Natural killer cell (primary cell): ENCODE measurements at regions not wholly inside any gene's neighbourhood (a gene's known extent, or its start where the extent isn't known, plus 50 kb on each side); places are given as distances from the start of the nearest gene placed in this dataset.

Source experiments
- ATAC-seq, 3 donors: fragments of 150-1000 bp in 2 of 3; fragments of 200-7000 bp in 1 of 3; cut with Tn5 transposase; 1 replicate in 1 of 3; 2 replicates in 2 of 3; pipeline ENCODE4 v1.10.0; 2021; ENCODE audit warnings: mild to moderate bottlenecking in 2 of 3, moderate library complexity in 2 of 3
- DNase-seq, 2 donors: peaks; one replicate each; pipeline versions ENCODE4 v3.0.0 to v3.0.0-alpha.2; 2013 to 2021; ENCODE audit warnings: mixed read lengths in 1 of 2
- H3K27ac ChIP-seq: one replicate; pipeline ENCODE4 v1.5.1; 2013; ENCODE audit warnings: mild to moderate bottlenecking, low read length
- H3K27me3 ChIP-seq: one replicate; pipeline ENCODE4 v1.6.1; 2013; ENCODE audit warnings: low read length; ENCODE audit not compliant: control insufficient read depth, insufficient read depth
- H3K36me3 ChIP-seq: one replicate; pipeline ENCODE4 v1.6.1; 2013; ENCODE audit warnings: low read length; ENCODE audit not compliant: control insufficient read depth, insufficient read depth
- H3K4me1 ChIP-seq: one replicate; pipeline ENCODE4 v1.6.1; 2013; ENCODE audit warnings: low read length; ENCODE audit not compliant: control insufficient read depth, insufficient read depth
- H3K4me3 ChIP-seq: one replicate; pipeline ENCODE4 v1.5.1; 2013; ENCODE audit warnings: low read length
- H3K9me3 ChIP-seq: one replicate; pipeline ENCODE4 v1.6.1; 2013; ENCODE audit warnings: low read length; ENCODE audit not compliant: control insufficient read depth, insufficient read depth
- H3K27ac Mint-ChIP-seq, 2 donors: one replicate each; pipeline ENCODE4 v1.8.0; 2022; ENCODE audit warnings: mild to moderate bottlenecking in 2 of 2, mixed read lengths in 2 of 2, moderate library complexity in 1 of 2
- H3K27me3 Mint-ChIP-seq, 2 donors: one replicate each; pipeline ENCODE4 v1.8.0; 2022; ENCODE audit warnings: low read depth in 2 of 2, mixed read lengths in 2 of 2
- H3K36me3 Mint-ChIP-seq: one replicate; pipeline ENCODE4 v1.8.0; 2022; ENCODE audit warnings: mixed read lengths
- H3K4me1 Mint-ChIP-seq, 2 donors: one replicate each; pipeline ENCODE4 v1.8.0; 2022; ENCODE audit warnings: mixed read lengths in 2 of 2
- H3K4me3 Mint-ChIP-seq: one replicate; pipeline ENCODE4 v1.8.0; 2022; ENCODE audit warnings: mild to moderate bottlenecking, moderate library complexity, mixed read lengths
- H3K9me3 Mint-ChIP-seq, 2 donors: one replicate each; pipeline ENCODE4 v1.8.0; 2022; ENCODE audit warnings: mixed read lengths in 2 of 2
- WGBS: methylation state at CpG from one replicate; pipeline ENCODE4 v1.1.7; 2013; ENCODE audit warnings: missing lambda C conversion rate; ENCODE audit not compliant: insufficient coverage; 5-methylcytosine and 5-hydroxymethylcytosine counted together
- intact Hi-C: fragments of 100-400 bp; cut with micrococcal nuclease; formaldehyde crosslinking; loops from one replicate; pipeline ENCODE4 v1.14.2; 2022
- TF ChIP-seq, protein P1 (sequence below): fragments of 200-600 bp; IDR thresholded peaks from one replicate; pipeline ENCODE4 v1.8.0; 2022; ENCODE audit warnings: antibody characterized with exemption

GRCh38 chr6:164700497-164700896 is 608.9 kb downstream of the C6orf118 start:
- intact Hi-C loops: no loop called here
- no peaks in the 10 kb centered on the region for H3K9me3 ChIP-seq
- Mint-ChIP-seq H3K27ac (no peak overlapping the region), H3K4me1 (no peaks in the 10 kb centered on the region), H3K27me3 (no peaks in the 10 kb centered on the region), H3K36me3 (no peaks in the 10 kb centered on the region), H3K4me3 (no peak overlapping the region), H3K9me3 (peaks cover 7 to 26% of the 10 kb centered on the region in 2 donors)
- H3K27me3 ChIP-seq: no peaks in the 10 kb centered on the region
- TF ChIP-seq, protein P1, sequence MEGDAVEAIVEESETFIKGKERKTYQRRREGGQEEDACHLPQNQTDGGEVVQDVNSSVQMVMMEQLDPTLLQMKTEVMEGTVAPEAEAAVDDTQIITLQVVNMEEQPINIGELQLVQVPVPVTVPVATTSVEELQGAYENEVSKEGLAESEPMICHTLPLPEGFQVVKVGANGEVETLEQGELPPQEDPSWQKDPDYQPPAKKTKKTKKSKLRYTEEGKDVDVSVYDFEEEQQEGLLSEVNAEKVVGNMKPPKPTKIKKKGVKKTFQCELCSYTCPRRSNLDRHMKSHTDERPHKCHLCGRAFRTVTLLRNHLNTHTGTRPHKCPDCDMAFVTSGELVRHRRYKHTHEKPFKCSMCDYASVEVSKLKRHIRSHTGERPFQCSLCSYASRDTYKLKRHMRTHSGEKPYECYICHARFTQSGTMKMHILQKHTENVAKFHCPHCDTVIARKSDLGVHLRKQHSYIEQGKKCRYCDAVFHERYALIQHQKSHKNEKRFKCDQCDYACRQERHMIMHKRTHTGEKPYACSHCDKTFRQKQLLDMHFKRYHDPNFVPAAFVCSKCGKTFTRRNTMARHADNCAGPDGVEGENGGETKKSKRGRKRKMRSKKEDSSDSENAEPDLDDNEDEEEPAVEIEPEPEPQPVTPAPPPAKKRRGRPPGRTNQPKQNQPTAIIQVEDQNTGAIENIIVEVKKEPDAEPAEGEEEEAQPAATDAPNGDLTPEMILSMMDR: no peak
- DNase-seq (no peak), ATAC-seq (no peak)
- H3K36me3 ChIP-seq: no peaks in the 10 kb centered on the region
- no peak overlapping the region for H3K4me3 ChIP-seq
- H3K4me1 ChIP-seq: no peaks in the 10 kb centered on the region
- 74% methylated on average over 1 of the region's 1 CpG for WGBS
- no peak overlapping the region for H3K27ac ChIP-seq

GRCh38 chr6:164695896-164696295 is 613.5 kb downstream of the C6orf118 start:
- Histone ChIP-seq H3K27ac (no peak overlapping the region), H3K4me1 (no peaks in the 10 kb centered on the region), H3K9me3 (peaks cover under 1% of the 10 kb centered on the region), H3K36me3 (no peaks in the 10 kb centered on the region), H3K27me3 (no peaks in the 10 kb centered on the region), H3K4me3 (no peak overlapping the region)
- no peak overlapping the region for H3K27ac Mint-ChIP-seq
- no peaks in the 10 kb centered on the region for H3K27me3 Mint-ChIP-seq
- no peaks in the 10 kb centered on the region for H3K36me3 Mint-ChIP-seq
- WGBS: 34% methylated on average over 4 of the region's 4 CpGs
- no peak overlapping the region for H3K4me3 Mint-ChIP-seq
- intact Hi-C loops: no loop called here
- no peaks in the 10 kb centered on the region for H3K4me1 Mint-ChIP-seq
- TF ChIP-seq, protein P1: no peak
- ATAC-seq (no peak), DNase-seq (no peak)
- H3K9me3 Mint-ChIP-seq: peaks cover 12 to 28% of the 10 kb centered on the region in 2 donors

DNA sequence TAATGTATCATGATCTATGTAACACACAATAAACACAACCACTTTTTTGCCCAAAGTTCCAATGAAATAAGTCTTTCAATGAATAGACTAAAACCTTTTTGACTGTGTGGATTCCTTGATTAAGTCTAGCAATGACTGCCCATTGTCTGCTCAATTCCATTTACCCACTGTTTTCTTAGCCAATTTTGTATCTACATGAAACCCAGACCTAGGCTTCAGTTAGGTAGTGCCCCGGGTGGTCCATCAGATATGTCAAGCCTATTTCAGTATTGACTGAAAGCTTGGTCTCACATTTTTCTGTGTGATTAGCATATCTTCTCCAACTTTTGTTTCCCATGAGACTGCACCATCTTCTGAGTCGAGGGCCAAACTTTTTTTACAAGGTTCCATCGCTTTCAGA is 615.0 kb downstream of the C6orf118 start:
- peaks cover 9 to 24% of the 10 kb centered on the region in 2 donors for H3K9me3 Mint-ChIP-seq
- intact Hi-C loops: no loop called here
- no peak overlapping the region for H3K27ac ChIP-seq
- no peak for ATAC-seq
- DNase-seq: no peak
- no peaks in the 10 kb centered on the region for H3K27me3 Mint-ChIP-seq
- no peaks in the 10 kb centered on the region for H3K36me3 Mint-ChIP-seq
- no peaks in the 10 kb centered on the region for H3K4me1 ChIP-seq
- H3K4me3 Mint-ChIP-seq: no peak overlapping the region
- H3K4me3 ChIP-seq: no peak overlapping the region
- WGBS: 83% methylated on average over 3 of the region's 3 CpGs
- no peak overlapping the region for H3K27ac Mint-ChIP-seq
- H3K36me3 ChIP-seq: no peaks in the 10 kb centered on the region
- H3K27me3 ChIP-seq: no peaks in the 10 kb centered on the region
- H3K9me3 ChIP-seq: peaks cover 4% of the 10 kb centered on the region
- H3K4me1 Mint-ChIP-seq: no peaks in the 10 kb centered on the region
- TF ChIP-seq, protein P1: no peak

- intact Hi-C loops: no loop called here
Observed at GRCh38 chr6:164693944-164694343, 615.5 kb downstream of the C6orf118 start.

More at GRCh38 chr6:164693944-164694343, 615.5 kb downstream of the C6orf118 start:
- H3K4me3 Mint-ChIP-seq: no peak overlapping the region
- WGBS: 58% methylated on average over 4 of the region's 4 CpGs
- Histone ChIP-seq H3K36me3 (no peaks in the 10 kb centered on the region), H3K4me1 (no peaks in the 10 kb centered on the region), H3K27me3 (no peaks in the 10 kb centered on the region), H3K4me3 (no peak overlapping the region), H3K27ac (no peak overlapping the region), H3K9me3 (peaks cover 4% of the 10 kb centered on the region)
- ATAC-seq (no peak), DNase-seq (no peak)
- TF ChIP-seq, protein P1: no peak
- no peaks in the 10 kb centered on the region for H3K27me3 Mint-ChIP-seq
- no peak overlapping the region for H3K27ac Mint-ChIP-seq
- no peaks in the 10 kb centered on the region for H3K4me1 Mint-ChIP-seq
- no peaks in the 10 kb centered on the region for H3K36me3 Mint-ChIP-seq
- peaks cover 8 to 23% of the 10 kb centered on the region in 2 donors for H3K9me3 Mint-ChIP-seq
